ENCODE measurements at regions not wholly inside any gene's neighbourhood (a gene's known extent, or its start where the extent isn't known, plus 50 kb on each side); places are given as distances from the start of the nearest gene placed in this dataset.

GRCh38 chr2:82124629-82125028 lies 1820.1 kb upstream of the LRRTM1 start:
- 76% methylated on average over 3 of the region's 3 CpGs for WGBS (ENCODE audit: insufficient coverage)
- Mint-ChIP-seq H3K9me3 (peaks cover 4 to 19% of the 10 kb centered on the region in 2 donors), H3K4me1 (peaks cover 0 to 6% of the 10 kb centered on the region in 2 donors), H3K4me3 (no peak overlapping the region), H3K27ac (no peak overlapping the region), H3K36me3 (peaks cover 5% of the 10 kb centered on the region), H3K27me3 (ENCODE audit: low read depth in 2 of 2) (no peaks in the 10 kb centered on the region)
- H3K4me3 ChIP-seq (ENCODE audit: low read length): no peak overlapping the region
- no peak for DNase-seq
- no peaks in the 10 kb centered on the region for H3K4me1 ChIP-seq (ENCODE audit: control insufficient read depth, insufficient read depth, low read length)
- H3K36me3 ChIP-seq (ENCODE audit: control insufficient read depth, insufficient read depth, low read length): no peaks in the 10 kb centered on the region
- intact Hi-C loops (cut with micrococcal nuclease): no loop called here
- no peak overlapping the region for H3K27ac ChIP-seq (ENCODE audit: low read length)
- ATAC-seq: no peak
- no peaks in the 10 kb centered on the region for H3K27me3 ChIP-seq (ENCODE audit: control insufficient read depth, insufficient read depth, low read length)
- H3K9me3 ChIP-seq (ENCODE audit: control insufficient read depth, insufficient read depth, low read length): peaks cover 9% of the 10 kb centered on the region
- no peak for TF ChIP-seq CTCF (IDR thresholded peaks at IDR 0.05)

- peaks cover 5% of the 10 kb centered on the region for H3K36me3 Mint-ChIP-seq
- H3K27me3 Mint-ChIP-seq (ENCODE audit: low read depth in 2 of 2): no peaks in the 10 kb centered on the region
- peak overlapping the region in 1 of 2 donors; percentile 29 for H3K27ac Mint-ChIP-seq
Observed at GRCh38 chr2:82120654-82121053, 1816.1 kb upstream of the LRRTM1 start.

GRCh38 chr2:82120115-82120514 lies 1815.6 kb upstream of the LRRTM1 start:
- H3K27ac ChIP-seq (ENCODE audit: low read length): no peak overlapping the region
- no peak for DNase-seq
- Mint-ChIP-seq H3K4me3 (no peak overlapping the region), H3K27me3 (ENCODE audit: low read depth in 2 of 2) (no peaks in the 10 kb centered on the region), H3K27ac (peak overlapping the region in 1 of 2 donors; percentile 29), H3K4me1 (peaks cover 0 to 6% of the 10 kb centered on the region in 2 donors), H3K9me3 (peaks cover 4 to 13% of the 10 kb centered on the region in 2 donors), H3K36me3 (peaks cover 5% of the 10 kb centered on the region)
- H3K36me3 ChIP-seq (ENCODE audit: control insufficient read depth, insufficient read depth, low read length): no peaks in the 10 kb centered on the region
- H3K9me3 ChIP-seq (ENCODE audit: control insufficient read depth, insufficient read depth, low read length): peaks cover 4% of the 10 kb centered on the region
- no peaks in the 10 kb centered on the region for H3K27me3 ChIP-seq (ENCODE audit: control insufficient read depth, insufficient read depth, low read length)
- WGBS (ENCODE audit: insufficient coverage): 50% methylated on average over 1 of the region's 2 CpGs
- no peaks in the 10 kb centered on the region for H3K4me1 ChIP-seq (ENCODE audit: control insufficient read depth, insufficient read depth, low read length)
- peak in 1 of 3 donors; percentile 60 for ATAC-seq
- no peak overlapping the region for H3K4me3 ChIP-seq (ENCODE audit: low read length)
- TF ChIP-seq CTCF (IDR thresholded peaks at IDR 0.05): no peak
- intact Hi-C loops (cut with micrococcal nuclease): no loop called here

More at GRCh38 chr2:82120654-82121053, 1816.1 kb upstream of the LRRTM1 start:
- Histone ChIP-seq H3K27me3 (ENCODE audit: control insufficient read depth, insufficient read depth, low read length) (no peaks in the 10 kb centered on the region), H3K4me3 (ENCODE audit: low read length) (no peak overlapping the region), H3K36me3 (ENCODE audit: control insufficient read depth, insufficient read depth, low read length) (no peaks in the 10 kb centered on the region), H3K9me3 (ENCODE audit: control insufficient read depth, insufficient read depth, low read length) (peaks cover 4% of the 10 kb centered on the region), H3K4me1 (ENCODE audit: control insufficient read depth, insufficient read depth, low read length) (no peaks in the 10 kb centered on the region), H3K27ac (ENCODE audit: low read length) (no peak overlapping the region)
- intact Hi-C loops (cut with micrococcal nuclease): no loop called here
- WGBS (ENCODE audit: insufficient coverage): 94% methylated on average over 5 of the region's 5 CpGs
- DNase-seq (no peak), ATAC-seq (no peak)
- TF ChIP-seq CTCF (IDR thresholded peaks at IDR 0.05): no peak
- H3K4me1 Mint-ChIP-seq: peaks cover 0 to 6% of the 10 kb centered on the region in 2 donors
- H3K4me3 Mint-ChIP-seq: no peak overlapping the region
- H3K9me3 Mint-ChIP-seq: peaks cover 4 to 13% of the 10 kb centered on the region in 2 donors

GRCh38 chr2:82109418-82109817 lies 1804.9 kb upstream of the LRRTM1 start:
- H3K9me3 ChIP-seq (ENCODE audit: control insufficient read depth, insufficient read depth, low read length): peaks cover 4% of the 10 kb centered on the region
- no peaks in the 10 kb centered on the region for H3K36me3 ChIP-seq (ENCODE audit: control insufficient read depth, insufficient read depth, low read length)
- intact Hi-C loops (cut with micrococcal nuclease): no loop called here
- no peak overlapping the region for H3K4me3 Mint-ChIP-seq
- DNase-seq (no peak), ATAC-seq (no peak)
- H3K36me3 Mint-ChIP-seq: peaks cover 10% of the 10 kb centered on the region
- no peak overlapping the region for H3K27ac Mint-ChIP-seq
- no peaks in the 10 kb centered on the region for H3K4me1 ChIP-seq (ENCODE audit: control insufficient read depth, insufficient read depth, low read length)
- WGBS (ENCODE audit: insufficient coverage): 83% methylated on average over 3 of the region's 3 CpGs
- H3K4me1 Mint-ChIP-seq: no peaks in the 10 kb centered on the region
- H3K4me3 ChIP-seq (ENCODE audit: low read length): no peak overlapping the region
- H3K27ac ChIP-seq (ENCODE audit: low read length): no peak overlapping the region
- H3K27me3 Mint-ChIP-seq (ENCODE audit: low read depth in 2 of 2): no peaks in the 10 kb centered on the region
- no peaks in the 10 kb centered on the region for H3K27me3 ChIP-seq (ENCODE audit: control insufficient read depth, insufficient read depth, low read length)
- TF ChIP-seq CTCF (IDR thresholded peaks at IDR 0.05): no peak
- peaks cover 9 to 21% of the 10 kb centered on the region in 2 donors for H3K9me3 Mint-ChIP-seq

Data from natural killer cell (primary cell).